GM23248 (cell line): ENCODE measurements at regions not wholly inside any gene's neighbourhood (a gene's known extent, or its start where the extent isn't known, plus 50 kb on each side); places are given as distances from the start of the nearest gene placed in this dataset.

Source experiments
- DNase-seq: peaks from one replicate; pipeline ENCODE4 v3.0.0-alpha.2; 2015
- H2AFZ ChIP-seq: fragments of 200-600 bp; sonication (generic); 2 replicates; pipeline ENCODE4 v1.6.1; 2016; ENCODE audit warnings: antibody characterized with exemption
- H3F3A ChIP-seq: fragments of 200-600 bp; sonication (generic); 2 replicates; pipeline ENCODE4 v1.6.1; 2016; ENCODE audit warnings: mild to moderate bottlenecking, antibody characterized with exemption, mixed run types; ENCODE audit not compliant: insufficient read depth
- H3K27ac ChIP-seq: fragments of 200-600 bp; sonication (generic); 2 replicates; pipeline ENCODE4 v1.5.1; 2016; ENCODE audit warnings: mild to moderate bottlenecking
- H3K27me3 ChIP-seq: fragments of 200-600 bp; sonication (generic); replicated peaks from 2 replicates; pipeline ENCODE4 v1.6.1; 2016; ENCODE audit warnings: mild to moderate bottlenecking; ENCODE audit not compliant: insufficient read depth
- H3K36me3 ChIP-seq: fragments of 200-600 bp; sonication (generic); 2 replicates; pipeline ENCODE4 v1.6.1; 2016; ENCODE audit warnings: low read depth, mild to moderate bottlenecking
- H3K4me1 ChIP-seq: fragments of 200-600 bp; sonication (generic); 2 replicates; pipeline ENCODE4 v1.6.1; 2016; ENCODE audit warnings: mild to moderate bottlenecking; ENCODE audit not compliant: insufficient read depth
- H3K4me2 ChIP-seq: fragments of 200-600 bp; sonication (generic); one replicate; pipeline ENCODE4 v1.6.1; 2016; ENCODE audit warnings: mild to moderate bottlenecking; ENCODE audit not compliant: unreplicated experiment
- H3K4me3 ChIP-seq: fragments of 200-600 bp; sonication (generic); 2 replicates; pipeline ENCODE4 v1.5.1; 2016; ENCODE audit warnings: mild to moderate bottlenecking
- H3K79me2 ChIP-seq: fragments of 200-600 bp; sonication (generic); 2 replicates; pipeline ENCODE4 v1.6.1; 2016; ENCODE audit warnings: mild to moderate bottlenecking; ENCODE audit not compliant: insufficient read depth
- H3K9ac ChIP-seq: fragments of 200-600 bp; sonication (generic); 2 replicates; pipeline ENCODE4 v1.6.1; 2016; ENCODE audit warnings: mild to moderate bottlenecking
- H3K9me2 ChIP-seq: fragments of 200-600 bp; sonication (generic); 2 replicates; pipeline ENCODE4 v1.6.1; 2016; ENCODE audit warnings: mixed run types, mild to moderate bottlenecking, moderate library complexity; ENCODE audit not compliant: insufficient read depth
- H3K9me3 ChIP-seq: fragments of 200-600 bp; sonication (generic); one replicate; pipeline ENCODE4 v1.6.1; 2017; ENCODE audit warnings: low read depth
- H4K20me1 ChIP-seq: fragments of 200-600 bp; sonication (generic); 2 replicates; pipeline ENCODE4 v1.6.0; 2016; ENCODE audit not compliant: insufficient read depth
- EZH2 ChIP-seq: fragments of 200-600 bp; sonication (generic); IDR thresholded peaks from 2 replicates; pipeline ENCODE4 v1.6.1; 2018; ENCODE audit warnings: antibody characterized with exemption, mild to moderate bottlenecking; ENCODE audit not compliant: insufficient read depth, poor library complexity, severe bottlenecking
- EZH2phosphoT487 ChIP-seq: fragments of 200-600 bp; sonication (generic); IDR thresholded peaks from 2 replicates; pipeline ENCODE4 v1.6.1; 2018; ENCODE audit warnings: antibody characterized with exemption, moderate library complexity, mild to moderate bottlenecking, low read depth; ENCODE audit not compliant: insufficient read depth
- WGBS, 2 experiments: methylation state at CpG; one replicate each; pipeline ENCODE4 v1.1.6; 2015 to 2017; ENCODE audit warnings: low lambda C conversion rate in 2 of 2, low coverage in 1 of 2; ENCODE audit errors: missing lambda C conversion rate in 2 of 2; 5-methylcytosine and 5-hydroxymethylcytosine counted together
- in situ Hi-C: fragments of 300-500 bp; cut with MboI; formaldehyde crosslinking; loops from 2 replicates; pipeline ENCODE4 v1.15.0; 2020

DNA sequence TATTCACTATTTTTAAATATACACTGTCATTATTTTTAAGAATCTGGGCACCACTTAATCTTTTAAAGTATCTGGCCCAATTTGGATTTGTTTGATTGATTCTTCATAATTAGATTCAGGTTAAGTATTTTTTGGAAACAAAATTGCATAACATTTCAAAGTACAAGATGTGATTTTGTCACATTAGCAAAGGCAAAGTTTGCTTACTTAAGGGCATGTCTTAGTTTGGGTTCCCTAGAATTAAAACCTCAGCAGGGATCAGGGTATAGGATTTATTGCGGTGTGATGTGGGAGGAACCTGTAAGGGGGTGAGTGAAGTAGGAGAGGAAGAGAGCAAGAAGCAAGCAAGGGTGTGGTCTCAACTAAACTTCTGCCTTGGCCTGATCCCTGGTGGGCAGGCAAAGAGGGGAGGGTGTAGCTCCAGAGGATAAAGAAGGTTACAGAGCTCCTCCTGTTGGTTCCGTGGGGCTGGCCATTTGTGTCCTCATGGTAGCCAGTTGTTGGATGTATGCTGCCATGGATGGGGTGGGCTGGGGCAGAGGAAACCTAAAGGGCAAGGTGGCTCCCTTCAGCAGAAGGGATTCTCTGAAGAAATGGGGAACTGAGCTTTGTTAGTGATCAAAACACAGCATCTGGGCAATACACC, 668.7 kb upstream of the SLC35B3 start:
- in situ Hi-C loops: no loop called here
- no peak overlapping the region for H2AFZ ChIP-seq
- H4K20me1 ChIP-seq: no peaks in the 10 kb centered on the region
- H3K27ac ChIP-seq: no peak overlapping the region
- no peaks in the 10 kb centered on the region for H3K27me3 ChIP-seq
- no peaks in the 10 kb centered on the region for H3K9me2 ChIP-seq
- WGBS, 2 experiments: 7 to 9% methylated on average over 2 of the region's 2 CpGs
- TF ChIP-seq EZH2: no peak
- no peak for TF ChIP-seq EZH2phosphoT487
- no peaks in the 10 kb centered on the region for H3K9me3 ChIP-seq
- H3K9ac ChIP-seq: no peak overlapping the region
- H3K36me3 ChIP-seq: no peaks in the 10 kb centered on the region
- no peak overlapping the region for H3K4me2 ChIP-seq
- no peak overlapping the region for H3K4me3 ChIP-seq
- DNase-seq: no peak
- H3K4me1 ChIP-seq: no peaks in the 10 kb centered on the region
- H3F3A ChIP-seq: no peaks in the 10 kb centered on the region
- H3K79me2 ChIP-seq: no peaks in the 10 kb centered on the region

DNA sequence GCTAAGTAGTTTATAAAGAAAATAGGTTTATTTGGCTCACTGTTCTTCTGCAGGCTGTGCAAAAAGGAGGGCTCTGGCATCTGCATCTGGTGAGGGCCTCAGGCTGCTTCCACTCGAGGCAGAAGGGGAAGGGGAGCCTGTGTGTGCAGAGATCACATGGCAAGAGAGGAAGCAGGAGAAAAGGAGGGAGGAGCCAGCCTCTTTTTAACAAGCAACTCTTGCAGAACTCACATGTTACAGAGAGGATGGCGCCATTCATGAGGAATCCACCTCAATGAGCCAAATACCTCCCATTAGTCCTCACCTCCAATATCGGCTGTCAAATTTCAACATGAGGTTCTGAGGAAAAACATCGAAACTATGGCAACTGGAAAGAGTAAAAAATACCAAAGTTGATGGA, 666.6 kb upstream of the SLC35B3 start:
- no peaks in the 10 kb centered on the region for H3K9me2 ChIP-seq
- no peaks in the 10 kb centered on the region for H3K79me2 ChIP-seq
- H3K36me3 ChIP-seq: no peaks in the 10 kb centered on the region
- no peaks in the 10 kb centered on the region for H3F3A ChIP-seq
- no peak overlapping the region for H3K27ac ChIP-seq
- H2AFZ ChIP-seq: no peak overlapping the region
- in situ Hi-C loops: no loop called here
- no peak overlapping the region for H3K4me3 ChIP-seq
- no peaks in the 10 kb centered on the region for H3K4me1 ChIP-seq
- H3K27me3 ChIP-seq: no peaks in the 10 kb centered on the region
- no peaks in the 10 kb centered on the region for H4K20me1 ChIP-seq
- DNase-seq: no peak
- no peaks in the 10 kb centered on the region for H3K9me3 ChIP-seq
- TF ChIP-seq EZH2phosphoT487: no peak
- TF ChIP-seq EZH2: no peak
- WGBS, 2 experiments: 19 to 28% methylated on average over 4 of the region's 4 CpGs
- H3K4me2 ChIP-seq: no peak overlapping the region
- H3K9ac ChIP-seq: no peak overlapping the region

DNA sequence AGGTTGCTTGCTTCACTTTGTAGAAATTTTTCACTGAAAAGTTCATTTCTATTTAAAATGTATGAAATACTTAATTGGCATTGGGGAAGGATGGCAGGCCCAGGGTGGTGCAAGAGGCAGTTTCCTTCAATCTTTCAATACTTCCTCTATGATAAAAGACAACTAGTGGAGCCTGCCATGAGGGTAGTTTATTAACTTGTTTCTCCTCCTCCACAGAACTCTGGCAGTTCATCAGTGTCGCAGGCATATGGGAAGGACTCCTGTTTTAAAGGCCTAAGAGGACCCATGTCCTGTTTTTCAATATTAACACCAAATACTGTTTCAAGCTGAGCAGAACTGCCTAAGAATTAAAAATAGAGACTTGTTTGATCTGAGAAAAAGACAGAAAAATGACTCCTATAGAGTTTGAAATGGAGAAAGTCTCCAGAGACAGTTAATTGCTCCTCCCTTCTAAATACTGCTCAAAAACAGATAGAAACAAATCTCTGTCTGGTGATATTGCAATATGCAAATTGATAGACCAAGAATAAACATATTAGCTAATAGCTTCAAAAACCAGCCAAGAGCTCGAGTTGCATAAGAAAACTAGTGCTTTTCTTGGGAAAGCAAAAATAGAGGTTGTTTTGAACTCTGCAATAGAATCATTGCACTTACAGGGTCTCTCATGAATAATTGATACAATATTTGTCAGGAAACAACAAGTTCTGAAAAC, 665.7 kb upstream of the SLC35B3 start:
- in situ Hi-C loops: no loop called here
- Histone ChIP-seq H3K9me3 (no peaks in the 10 kb centered on the region), H3K4me3 (no peak overlapping the region), H4K20me1 (no peaks in the 10 kb centered on the region), H3K4me2 (no peak overlapping the region), H3K9ac (no peak overlapping the region), H3K27ac (no peak overlapping the region), H3F3A (no peaks in the 10 kb centered on the region), H3K9me2 (no peaks in the 10 kb centered on the region), H3K4me1 (no peaks in the 10 kb centered on the region), H3K36me3 (no peaks in the 10 kb centered on the region), H2AFZ (no peak overlapping the region), H3K27me3 (no peaks in the 10 kb centered on the region), H3K79me2 (no peaks in the 10 kb centered on the region)
- 9 to 11% methylated on average over 2 of the region's 2 CpGs for WGBS, 2 experiments
- no peak for DNase-seq
- TF ChIP-seq EZH2 (no peak), EZH2phosphoT487 (no peak)

DNA sequence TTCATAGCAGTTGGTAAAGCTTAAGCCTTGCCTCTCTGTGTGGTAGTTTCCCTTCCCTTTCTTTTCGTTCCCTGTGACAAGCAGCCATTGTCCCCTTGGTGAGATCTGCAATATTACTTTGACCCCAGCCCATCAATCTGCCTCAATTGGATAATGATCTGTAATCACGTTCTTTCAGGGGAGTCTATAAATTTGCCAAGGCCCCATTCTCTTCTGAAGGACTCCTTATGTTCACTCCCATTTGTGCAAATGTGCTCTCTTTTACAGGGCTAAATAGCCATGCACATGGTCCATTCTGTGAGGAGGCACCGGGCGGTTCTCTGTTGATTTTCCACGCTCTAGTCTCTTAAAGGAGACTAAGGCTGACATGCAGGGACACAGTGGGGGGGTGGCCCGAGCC, 660.4 kb upstream of the SLC35B3 start:
- no peak for TF ChIP-seq EZH2
- no peak for TF ChIP-seq EZH2phosphoT487
- Histone ChIP-seq H3K4me3 (no peak overlapping the region), H3F3A (no peaks in the 10 kb centered on the region), H3K9me3 (no peaks in the 10 kb centered on the region), H3K79me2 (no peaks in the 10 kb centered on the region), H3K4me1 (no peaks in the 10 kb centered on the region), H3K27me3 (no peaks in the 10 kb centered on the region), H3K27ac (no peak overlapping the region), H3K4me2 (no peak overlapping the region), H4K20me1 (no peaks in the 10 kb centered on the region), H3K9ac (no peak overlapping the region), H3K9me2 (no peaks in the 10 kb centered on the region), H2AFZ (no peak overlapping the region), H3K36me3 (no peaks in the 10 kb centered on the region)
- no peak for DNase-seq
- WGBS, 2 experiments: 76 to 85% methylated on average over 6 of the region's 6 CpGs
- in situ Hi-C loops: no loop called here
